ENCODE measurements at regions not wholly inside any gene's neighbourhood (a gene's known extent, or its start where the extent isn't known, plus 50 kb on each side); places are given as distances from the start of the nearest gene placed in this dataset.

- Histone ChIP-seq H3K9me3 (no peaks in the 10 kb centered on the region), H3K36me3 (no peaks in the 10 kb centered on the region), H3K4me3 (no peak overlapping the region), H3K27ac (no peak overlapping the region), H3K4me1 (no peaks in the 10 kb centered on the region), H3K27me3 (no peaks in the 10 kb centered on the region)
- intact Hi-C loops (cut with DNase I): no loop called here
- no peak for DNase-seq (ENCODE audit: low spot score in 2 of 2)
- no peak for TF ChIP-seq CTCF (IDR thresholded peaks at IDR 0.05)
Measured at GRCh38 chr1:244137725-244138124, 86.6 kb downstream of the ZBTB18 start.

GRCh38 chr1:244138399-244138798, 87.3 kb downstream of the ZBTB18 start:
- H3K4me3 ChIP-seq: no peak overlapping the region
- intact Hi-C loops (cut with DNase I): no loop called here
- DNase-seq (ENCODE audit: low spot score in 2 of 2): no peak

GRCh38 chr1:244139655-244140054, 88.6 kb downstream of the ZBTB18 start:
- Histone ChIP-seq H3K4me1 (no peaks in the 10 kb centered on the region), H3K9me3 (no peaks in the 10 kb centered on the region), H3K36me3 (no peaks in the 10 kb centered on the region), H3K4me3 (no peak overlapping the region), H3K27ac (no peak overlapping the region), H3K27me3 (no peaks in the 10 kb centered on the region)
- intact Hi-C loops (cut with DNase I): no loop called here
- no peak for TF ChIP-seq CTCF (IDR thresholded peaks at IDR 0.05)
- DNase-seq (ENCODE audit: low spot score in 2 of 2): no peak

More at GRCh38 chr1:244138399-244138798, 87.3 kb downstream of the ZBTB18 start:
- no peak for TF ChIP-seq CTCF (IDR thresholded peaks at IDR 0.05)
- Histone ChIP-seq H3K27ac (no peak overlapping the region), H3K27me3 (no peaks in the 10 kb centered on the region), H3K9me3 (no peaks in the 10 kb centered on the region), H3K4me1 (no peaks in the 10 kb centered on the region), H3K36me3 (no peaks in the 10 kb centered on the region)

DNA sequence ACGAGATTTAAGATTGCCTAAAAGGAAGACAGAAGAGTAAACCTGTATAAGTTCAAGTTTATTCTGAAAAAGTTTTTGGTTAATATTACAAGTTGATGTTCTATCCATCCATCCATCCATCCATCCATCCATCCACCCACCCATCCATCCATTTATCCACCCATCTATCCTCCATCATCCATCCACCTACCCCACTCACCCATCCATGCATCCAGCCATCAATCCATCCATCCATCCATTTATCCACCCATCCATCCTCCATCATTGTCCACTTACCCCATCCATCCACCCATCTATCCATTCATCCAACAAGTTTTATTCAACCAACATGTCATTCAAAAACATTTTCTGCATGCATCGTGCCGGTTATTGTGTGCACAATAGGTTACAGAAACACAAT, 89.3 kb downstream of the ZBTB18 start:
- Histone ChIP-seq H3K4me1 (no peaks in the 10 kb centered on the region), H3K27ac (no peak overlapping the region), H3K9me3 (no peaks in the 10 kb centered on the region), H3K36me3 (no peaks in the 10 kb centered on the region), H3K4me3 (no peak overlapping the region), H3K27me3 (no peaks in the 10 kb centered on the region)
- DNase-seq (ENCODE audit: low spot score in 2 of 2): no peak
- intact Hi-C loops (cut with DNase I): no loop called here
- TF ChIP-seq CTCF (IDR thresholded peaks at IDR 0.05): no peak

GRCh38 chr1:244144053-244144452, 93.0 kb downstream of the ZBTB18 start:
- no peak for DNase-seq (ENCODE audit: low spot score in 2 of 2)
- H3K4me3 ChIP-seq: no peak overlapping the region
- no peaks in the 10 kb centered on the region for H3K4me1 ChIP-seq
- TF ChIP-seq CTCF (IDR thresholded peaks at IDR 0.05): no peak
- no peaks in the 10 kb centered on the region for H3K27me3 ChIP-seq
- no peaks in the 10 kb centered on the region for H3K9me3 ChIP-seq
- no peaks in the 10 kb centered on the region for H3K36me3 ChIP-seq
- intact Hi-C loops (cut with DNase I): no loop called here
- no peak overlapping the region for H3K27ac ChIP-seq

DNA sequence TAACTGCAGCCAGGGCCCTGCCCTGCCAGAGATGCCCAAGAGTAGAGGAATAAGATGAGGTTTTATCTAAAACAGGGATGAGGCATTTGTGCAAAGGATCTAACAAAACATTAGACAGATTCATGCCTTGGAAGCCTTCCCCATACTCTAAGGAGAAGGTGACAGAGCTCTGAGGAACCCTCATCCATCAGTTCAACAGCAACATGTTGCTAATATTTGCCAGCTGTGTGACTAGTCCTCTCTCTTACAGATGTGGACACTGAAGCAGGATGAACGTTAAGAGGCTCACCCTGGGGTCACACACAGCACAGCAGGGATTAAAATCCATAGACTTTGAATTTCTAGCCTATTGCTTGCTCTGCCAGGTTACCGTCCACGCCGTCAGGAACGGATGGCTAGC, 99.0 kb downstream of the ZBTB18 start:
- Histone ChIP-seq H3K36me3 (no peaks in the 10 kb centered on the region), H3K27ac (no peak overlapping the region), H3K27me3 (no peaks in the 10 kb centered on the region), H3K4me3 (no peak overlapping the region), H3K9me3 (no peaks in the 10 kb centered on the region), H3K4me1 (no peaks in the 10 kb centered on the region)
- no peak for TF ChIP-seq CTCF (IDR thresholded peaks at IDR 0.05)
- intact Hi-C loops (cut with DNase I): no loop called here
- no peak for DNase-seq (ENCODE audit: low spot score in 2 of 2)
